SKM-1 treated with dmso at 0.1 percent for 144 hours (cell line): ENCODE measurements at regions not wholly inside any gene's neighbourhood (a gene's known extent, or its start where the extent isn't known, plus 50 kb on each side); places are given as distances from the start of the nearest gene placed in this dataset.
A peak's percentile ranks its signal among the peaks of the same experiment; 100 is the strongest.
"Not testable (repeated sequence)": the region's sequence is repeated elsewhere in the genome, so short reads cannot be mapped to it uniquely, and the experiment has no call there.

Experiments used
- DNase-seq: peaks from one replicate; lab custom pipeline; 2025; ENCODE audit not compliant: unreplicated experiment; lab: John Stamatoyannopoulos, UW

DNA sequence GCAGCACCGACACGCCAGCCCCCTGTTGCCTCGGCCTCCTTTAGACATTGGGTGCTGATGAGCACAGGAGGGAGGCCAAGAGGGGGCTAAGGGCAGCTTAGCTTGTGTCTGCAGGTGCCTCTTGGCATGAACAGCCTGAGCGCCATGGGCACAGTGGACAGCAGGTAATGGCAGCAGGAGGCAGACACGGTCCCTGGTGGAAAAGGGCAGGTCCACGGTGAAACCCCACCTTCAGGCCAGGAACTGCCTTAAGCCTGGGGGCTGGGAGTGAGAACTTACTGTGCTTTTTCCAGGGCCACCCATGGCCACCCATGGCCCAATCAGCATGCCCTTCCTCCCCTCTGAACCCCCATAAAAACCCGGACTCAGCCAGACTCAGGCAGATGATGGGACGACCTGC, 633.4 kb upstream of the TMEFF2 start:
- DNase-seq = no peak

DNA sequence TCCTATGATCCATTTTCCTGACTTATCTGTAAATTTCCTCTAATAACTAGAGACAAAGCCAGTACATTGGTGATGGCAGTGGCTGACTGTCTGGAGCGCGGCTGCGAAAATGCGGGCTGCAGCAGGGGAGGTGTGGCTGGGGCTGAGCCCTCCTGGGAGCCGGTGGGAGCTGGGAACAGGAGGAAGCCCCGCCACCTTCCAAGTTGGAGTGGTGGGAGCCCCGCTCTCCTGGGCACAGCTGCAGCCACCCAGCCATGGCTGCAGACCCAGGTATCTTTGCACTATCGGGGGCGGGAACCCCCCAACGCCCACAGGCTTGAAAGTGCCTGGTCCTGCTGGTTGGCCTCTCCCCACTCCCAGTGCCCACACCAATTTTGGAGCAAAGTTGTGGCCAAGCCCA, 633.0 kb upstream of the TMEFF2 start:
- no peak for DNase-seq

DNA sequence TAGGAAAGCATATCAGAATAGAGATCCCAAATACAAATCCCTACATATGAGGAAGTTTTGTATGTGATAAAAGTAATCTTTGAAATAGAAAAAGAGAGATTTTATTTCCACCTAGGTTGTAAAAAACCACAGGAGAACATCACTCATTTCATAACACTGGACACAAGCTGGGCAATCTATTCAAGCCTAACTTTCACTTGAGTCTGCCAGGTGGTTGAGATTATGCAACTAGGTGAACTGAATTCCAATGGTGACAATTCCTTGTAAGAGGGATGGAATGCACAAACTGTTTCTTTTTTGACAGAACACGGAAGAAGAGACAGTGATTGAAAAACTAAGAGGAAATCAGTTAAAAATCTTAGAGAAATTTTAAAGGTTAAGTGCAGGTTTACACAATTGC, 619.6 kb upstream of the TMEFF2 start:
- no peak for DNase-seq

DNA sequence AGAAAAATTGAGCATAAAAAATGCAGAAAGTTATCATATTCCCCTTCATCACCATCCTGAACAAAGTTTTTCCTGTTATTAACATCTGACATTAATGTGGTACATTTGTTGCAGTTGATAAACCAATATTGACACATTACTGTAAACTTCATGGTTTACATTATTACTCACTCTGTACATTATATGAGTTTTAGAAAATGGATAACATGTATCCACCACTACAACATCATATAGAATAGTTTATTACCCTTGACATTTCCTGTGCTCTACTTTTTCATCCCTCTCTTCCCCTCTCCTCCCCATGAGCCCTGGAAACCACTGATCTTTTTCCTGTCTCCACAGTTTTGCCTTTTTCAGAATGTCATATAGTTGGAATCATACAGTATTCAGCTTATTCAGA, 618.6 kb upstream of the TMEFF2 start:
- no peak for DNase-seq

DNA sequence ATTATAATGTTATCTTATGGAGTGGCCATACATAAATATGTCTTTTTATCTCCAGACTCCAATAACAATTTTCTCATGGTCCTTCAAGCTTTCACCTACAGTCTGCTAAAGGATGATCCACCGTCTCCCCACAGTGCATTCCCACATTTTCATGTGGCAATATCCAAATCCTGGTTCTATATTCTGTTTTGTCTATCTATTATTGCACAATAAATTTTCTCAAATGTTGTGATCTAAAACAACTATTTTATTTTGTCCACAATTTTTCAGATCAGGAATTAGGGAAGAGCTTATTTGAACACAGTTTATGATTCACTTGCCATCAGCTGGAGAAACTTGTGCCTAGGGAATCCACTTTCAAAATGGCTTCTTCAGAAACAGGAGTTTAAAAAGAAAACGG, 614.4 kb upstream of the TMEFF2 start:
- no peak for DNase-seq

DNA sequence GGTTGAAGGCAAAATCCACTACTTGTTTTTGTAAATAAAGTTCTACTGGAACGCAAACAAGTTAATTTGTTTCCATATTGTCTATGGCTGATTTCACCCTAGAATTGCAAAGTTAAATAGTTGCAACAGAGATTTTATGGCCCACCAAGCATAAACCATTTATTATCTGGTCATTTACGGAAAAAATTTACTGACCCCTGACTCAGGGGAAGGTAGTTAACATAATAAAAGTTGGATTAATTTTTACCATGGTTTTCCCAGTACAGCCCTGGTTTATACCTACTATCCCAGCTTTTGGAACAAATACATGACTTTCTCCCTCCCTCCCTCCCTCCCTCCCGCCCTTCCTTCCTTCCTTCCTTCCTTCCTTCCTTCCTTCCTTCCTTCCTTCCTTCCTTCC, 588.9 kb upstream of the TMEFF2 start:
- DNase-seq = no peak

DNA sequence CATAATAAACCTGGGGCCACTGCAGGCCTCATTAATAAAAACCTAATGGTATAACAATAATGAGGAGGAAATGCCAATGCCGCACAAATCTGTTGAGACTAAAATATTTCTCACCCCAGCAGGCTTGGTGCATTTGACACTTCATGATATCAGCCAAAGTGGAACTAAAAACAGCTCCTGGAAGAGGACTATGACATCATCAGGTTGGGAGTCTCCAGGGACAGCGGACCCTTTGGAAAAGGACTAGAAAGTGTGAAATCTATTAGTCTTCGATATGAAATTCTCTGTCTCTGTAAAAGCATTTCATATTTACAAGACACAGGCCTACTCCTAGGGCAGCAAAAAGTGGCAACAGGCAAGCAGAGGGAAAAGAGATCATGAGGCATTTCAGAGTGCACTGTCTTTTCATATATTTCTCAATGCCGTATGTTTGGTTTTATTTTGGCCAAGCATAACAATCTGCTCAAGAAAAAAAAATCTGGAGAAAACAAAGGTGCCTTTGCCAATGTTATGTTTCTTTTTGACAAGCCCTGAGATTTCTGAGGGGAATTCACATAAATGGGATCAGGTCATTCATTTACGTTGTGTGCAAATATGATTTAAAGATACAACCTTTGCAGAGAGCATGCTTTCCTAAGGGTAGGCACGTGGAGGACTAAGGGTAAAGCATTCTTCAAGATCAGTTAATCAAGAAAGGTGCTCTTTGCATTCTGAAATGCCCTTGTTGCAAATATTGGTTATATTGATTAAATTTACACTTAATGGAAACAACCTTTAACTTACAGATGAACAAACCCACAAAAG, 580.9 kb upstream of the TMEFF2 start:
- DNase-seq = no peak

DNA sequence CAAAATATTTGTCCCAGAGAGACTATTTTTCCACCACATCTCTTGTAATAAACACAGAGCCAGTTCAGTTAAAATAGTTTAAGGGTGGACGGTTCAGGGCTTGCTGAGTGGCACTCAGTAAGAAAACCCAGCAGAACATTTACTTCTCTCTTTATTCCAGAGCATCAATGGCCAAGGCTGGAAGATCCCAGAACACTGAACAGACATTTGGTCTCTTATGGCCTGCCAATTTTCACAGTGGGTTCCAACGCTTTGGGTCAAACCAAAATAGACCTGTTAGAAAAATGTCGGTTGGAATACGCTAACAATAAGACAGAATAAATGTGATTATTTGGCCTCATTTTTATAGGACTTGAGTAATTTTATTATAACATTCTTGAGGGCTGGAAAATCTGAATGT, 580.3 kb upstream of the TMEFF2 start:
- DNase-seq = no peak

DNA sequence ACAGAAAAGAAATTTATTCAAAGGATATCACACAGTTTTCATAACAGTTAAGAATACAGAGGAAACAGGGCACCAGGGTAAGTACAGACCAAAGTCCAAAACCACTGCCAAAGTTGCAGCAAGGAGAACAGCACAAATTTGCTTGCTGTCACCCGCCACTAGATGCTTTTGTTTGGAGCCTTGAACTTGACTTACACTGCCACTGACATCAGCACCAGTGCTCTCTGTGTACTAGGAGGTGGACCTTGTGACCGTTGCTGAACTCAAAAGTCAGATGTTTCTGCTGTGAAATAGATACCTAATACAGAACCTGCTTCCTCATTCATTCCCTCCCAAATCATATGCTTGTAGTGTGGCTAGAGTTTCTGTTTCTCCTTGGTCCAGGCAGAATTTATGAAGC, 578.3 kb upstream of the TMEFF2 start:
- DNase-seq = no peak

DNA sequence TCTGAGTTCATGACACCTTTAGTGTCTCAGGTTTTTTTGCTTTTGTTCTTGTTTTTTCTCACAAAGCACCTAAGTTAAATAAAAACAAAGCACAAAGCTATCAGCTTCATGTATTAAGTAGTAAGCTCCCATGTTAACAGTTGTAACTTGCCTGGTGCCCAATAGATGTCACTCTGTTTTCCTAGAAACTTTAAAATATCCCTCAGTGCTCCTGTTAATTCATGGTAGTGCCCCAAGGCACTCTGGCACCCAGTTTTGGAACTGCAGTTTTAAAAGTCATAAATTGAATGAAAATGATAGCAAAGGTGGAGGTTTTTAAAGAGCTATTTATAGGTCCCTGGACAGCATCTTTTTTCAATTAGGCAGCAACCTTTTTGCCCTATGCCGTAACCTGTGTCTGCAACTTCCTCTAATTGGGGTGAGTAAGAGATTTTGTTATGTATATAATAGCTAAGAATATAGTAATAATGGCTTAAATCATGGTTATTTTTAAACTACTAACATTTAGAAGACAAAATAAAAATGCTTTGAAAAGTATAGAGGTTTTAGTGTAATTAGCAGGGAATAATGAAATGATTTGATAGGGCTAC, 555.0 kb upstream of the TMEFF2 start:
- no peak for DNase-seq

DNA sequence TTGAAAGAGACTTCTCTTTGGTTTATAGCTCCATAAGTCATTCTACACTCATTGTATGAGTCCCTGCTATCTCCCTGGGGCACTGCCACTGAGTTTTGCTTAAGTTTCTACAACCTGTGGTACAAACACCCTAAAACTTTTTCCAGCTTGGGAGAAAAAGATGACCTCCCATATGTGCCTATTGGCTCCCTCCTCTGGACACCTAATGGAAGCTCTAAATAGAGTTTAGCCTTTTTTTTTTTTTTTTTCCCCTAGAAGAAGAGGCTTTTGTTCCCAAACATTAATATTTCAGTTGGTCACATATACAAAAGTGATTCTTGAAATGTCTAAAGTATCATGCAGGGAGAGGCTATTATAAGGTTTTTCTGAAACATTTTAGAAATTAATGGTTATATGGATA, 547.2 kb upstream of the TMEFF2 start:
- DNase-seq = no peak

DNA sequence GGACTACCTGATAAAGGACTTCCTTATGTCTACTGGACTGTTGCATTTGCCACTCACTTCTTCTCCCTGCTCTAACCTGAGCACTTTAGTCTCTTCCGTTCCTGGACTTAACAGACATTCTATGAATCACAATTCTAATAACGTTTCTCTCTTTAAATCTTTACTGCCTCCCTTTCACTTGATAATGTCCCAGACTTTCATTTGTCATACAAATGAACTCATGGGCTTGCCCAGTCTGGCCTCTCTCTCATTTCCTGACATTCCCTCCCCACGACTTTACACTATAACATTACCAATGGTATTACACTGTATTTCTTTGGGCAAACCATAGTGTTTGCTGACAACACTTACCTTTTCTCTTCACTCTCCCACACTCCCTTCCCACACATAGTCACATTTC, 540.7 kb upstream of the TMEFF2 start:
- no peak for DNase-seq

DNA sequence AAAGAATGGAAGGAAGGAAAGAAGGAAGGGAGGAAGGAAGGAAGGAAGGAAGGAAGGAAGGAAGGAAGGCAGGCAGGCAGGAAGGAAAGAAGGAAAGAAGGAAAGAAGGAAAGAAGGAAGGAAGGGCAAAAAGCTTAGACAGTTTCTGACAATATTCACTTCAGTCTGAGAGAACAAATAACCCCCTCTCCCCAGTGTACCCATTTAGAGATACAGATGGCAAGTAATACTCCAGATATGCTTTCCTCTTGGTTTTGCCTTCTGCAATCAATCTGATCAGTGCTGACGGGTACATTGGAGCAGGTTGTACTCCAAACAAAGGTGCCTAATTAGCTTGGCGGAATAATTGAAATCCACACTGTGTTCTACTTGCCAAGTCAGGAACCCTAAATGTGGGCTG, 534.6 kb upstream of the TMEFF2 start:
- DNase-seq = no peak

DNA sequence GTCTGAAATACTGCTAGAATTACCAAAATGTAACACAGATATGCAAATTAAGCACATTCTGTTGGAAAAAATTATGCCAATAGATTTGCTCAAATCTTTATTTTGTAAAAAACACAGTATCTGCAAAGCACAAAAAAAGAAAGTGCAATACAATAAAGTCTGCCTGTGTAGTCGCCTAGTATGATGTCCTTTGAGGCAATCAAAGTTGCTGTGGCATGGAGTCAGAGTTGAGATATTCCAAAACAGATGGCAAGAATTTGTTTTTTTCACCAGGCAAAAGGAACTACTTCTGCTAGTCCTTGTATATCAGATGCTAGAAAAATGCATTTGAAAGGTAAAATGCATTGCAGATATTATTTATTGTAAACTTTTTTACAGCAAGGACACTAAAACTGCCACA, 531.3 kb upstream of the TMEFF2 start:
- no peak for DNase-seq

DNA sequence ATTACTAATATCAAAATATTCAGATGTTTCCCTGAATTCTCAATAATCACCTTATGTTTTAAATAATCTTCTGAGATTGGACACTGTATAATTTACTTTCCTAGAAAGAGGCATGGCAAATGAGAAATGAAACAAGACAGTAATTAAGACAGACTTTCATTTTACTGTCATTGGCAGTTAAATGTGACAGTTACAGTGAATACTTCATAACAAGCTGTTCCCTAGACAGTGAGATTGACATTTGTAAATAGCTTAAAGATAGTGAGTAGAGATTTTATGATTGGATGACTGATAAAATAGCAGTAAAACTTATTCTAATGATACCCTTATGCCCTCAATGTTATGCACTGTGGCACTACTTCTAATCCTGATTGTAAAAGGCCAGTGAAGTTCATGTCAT, 524.9 kb upstream of the TMEFF2 start:
- DNase-seq = no peak

DNA sequence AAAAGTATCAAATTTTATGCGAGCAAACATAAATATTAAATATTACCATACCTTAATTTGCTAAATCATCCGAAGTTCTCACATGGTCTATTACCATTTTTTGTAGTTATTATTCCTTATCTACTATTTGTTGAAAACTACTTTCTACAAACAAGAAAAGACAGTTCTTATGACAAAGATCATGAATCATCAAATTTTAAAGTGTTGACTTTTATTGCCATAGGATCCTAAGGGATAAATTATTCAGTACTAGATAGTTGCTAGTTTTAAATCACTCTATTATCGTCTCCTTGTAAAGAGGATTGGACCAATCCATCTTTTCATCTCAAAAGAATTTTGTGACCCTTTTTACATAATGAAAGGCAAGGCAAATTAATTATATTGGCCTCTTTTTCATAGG, 523.6 kb upstream of the TMEFF2 start:
- DNase-seq = no peak

DNA sequence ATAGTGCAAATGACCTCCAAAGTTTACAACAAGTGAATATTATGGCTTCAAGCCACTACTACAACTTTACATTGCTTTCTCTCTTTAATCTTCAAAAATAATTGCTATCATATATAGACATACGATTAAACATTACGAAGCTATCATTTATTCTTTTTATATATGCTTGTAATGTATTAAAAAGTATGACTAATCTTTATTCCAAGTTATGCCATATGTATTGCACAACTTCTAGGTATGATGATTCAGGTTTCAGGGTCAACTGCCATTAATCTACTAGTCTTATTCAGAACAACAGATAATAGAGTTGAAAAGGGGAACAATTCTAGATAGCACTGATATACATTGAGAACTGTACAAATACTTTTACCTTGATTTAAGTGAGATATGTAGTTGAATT, 506.2 kb upstream of the TMEFF2 start:
- no peak for DNase-seq

DNA sequence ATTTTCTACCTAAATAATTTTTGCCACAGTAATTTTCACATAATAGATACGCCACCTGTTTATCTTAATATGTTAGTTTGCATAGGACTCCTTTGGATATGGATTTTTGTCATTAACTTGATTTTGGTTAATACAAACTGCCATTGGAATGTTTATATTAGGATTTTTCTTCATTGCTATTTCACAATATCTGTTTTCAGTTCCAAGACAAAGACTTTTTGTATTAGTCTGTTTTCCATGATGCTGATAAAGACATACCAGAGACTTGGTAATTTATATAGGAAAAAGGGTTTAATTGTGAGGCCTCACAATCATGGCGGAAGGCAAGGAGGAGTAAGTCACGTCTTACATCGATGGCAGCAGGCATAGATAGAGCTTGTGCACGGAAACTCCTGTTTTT, 503.1 kb upstream of the TMEFF2 start:
- no peak for DNase-seq

DNA sequence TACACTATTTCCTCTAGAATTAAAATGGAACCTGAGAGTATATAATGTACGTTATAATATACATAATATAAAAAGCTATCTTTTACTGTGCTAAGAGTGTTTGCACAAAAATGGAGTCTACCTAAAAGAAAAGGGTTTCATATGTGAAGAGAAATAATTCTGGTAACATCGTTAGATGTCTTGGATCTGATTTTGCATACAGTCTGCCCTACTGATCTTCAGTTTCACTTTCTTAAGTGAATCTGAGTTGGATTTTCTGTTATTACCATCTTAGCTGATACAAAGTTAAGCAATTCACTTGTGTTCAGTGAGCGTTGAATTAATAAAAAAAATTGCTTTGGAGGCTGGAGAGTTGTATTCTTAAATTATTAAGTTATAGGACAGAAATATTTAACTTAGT, 502.1 kb upstream of the TMEFF2 start:
- DNase-seq = no peak

DNA sequence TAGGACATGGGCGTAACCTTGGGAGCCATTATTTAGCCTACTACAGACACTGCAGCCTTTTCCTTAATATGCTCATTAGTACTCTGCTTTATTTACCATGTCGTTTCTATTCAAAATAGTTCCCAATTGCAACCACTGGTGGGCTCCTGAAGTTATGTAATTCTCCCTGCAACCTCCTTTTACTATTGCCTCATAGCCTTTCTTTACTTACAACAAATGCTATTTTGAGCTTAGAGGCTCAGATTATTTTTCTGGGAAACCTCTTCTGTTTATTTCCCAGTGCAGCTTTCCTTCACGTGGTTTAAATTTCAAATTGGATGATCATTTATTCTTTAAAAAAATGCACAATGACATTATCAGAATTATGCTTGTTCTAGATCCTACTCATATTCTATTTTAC, 492.3 kb upstream of the TMEFF2 start:
- peak; percentile 17 for DNase-seq

DNA sequence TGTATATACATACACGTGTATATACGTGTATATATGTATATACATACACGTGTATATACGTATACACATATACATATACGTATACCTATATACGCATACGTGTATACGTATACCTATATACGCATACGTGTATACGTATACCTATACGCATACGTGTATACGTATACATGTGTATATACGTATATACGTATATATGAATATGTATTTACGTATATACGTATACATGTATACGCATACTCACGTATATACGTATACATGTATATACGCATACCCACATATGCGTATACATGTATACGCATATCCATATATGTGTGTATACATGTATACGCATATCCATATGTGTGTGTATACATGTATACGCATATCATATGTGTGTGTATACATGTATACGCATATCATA, 487.8 kb upstream of the TMEFF2 start:
- not testable (repeated sequence) for DNase-seq

DNA sequence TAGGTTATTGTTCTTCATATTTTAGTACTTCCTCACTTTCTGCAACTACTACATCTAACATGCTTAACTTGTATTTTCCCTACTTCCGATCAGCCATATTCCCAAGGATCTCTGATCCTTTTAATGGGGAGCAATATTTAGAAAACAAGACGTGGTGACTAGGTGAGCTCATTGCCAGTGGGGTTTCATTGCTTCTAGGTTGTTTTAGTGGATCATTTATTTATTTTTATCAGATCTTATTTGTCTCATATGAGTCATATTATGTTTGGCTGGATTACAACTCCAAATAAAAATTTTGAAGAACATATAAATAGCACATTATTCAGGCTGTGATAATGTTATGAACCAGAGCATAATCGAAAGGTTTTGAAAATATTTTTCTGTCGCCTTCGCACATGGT, 480.9 kb upstream of the TMEFF2 start:
- no peak for DNase-seq

DNA sequence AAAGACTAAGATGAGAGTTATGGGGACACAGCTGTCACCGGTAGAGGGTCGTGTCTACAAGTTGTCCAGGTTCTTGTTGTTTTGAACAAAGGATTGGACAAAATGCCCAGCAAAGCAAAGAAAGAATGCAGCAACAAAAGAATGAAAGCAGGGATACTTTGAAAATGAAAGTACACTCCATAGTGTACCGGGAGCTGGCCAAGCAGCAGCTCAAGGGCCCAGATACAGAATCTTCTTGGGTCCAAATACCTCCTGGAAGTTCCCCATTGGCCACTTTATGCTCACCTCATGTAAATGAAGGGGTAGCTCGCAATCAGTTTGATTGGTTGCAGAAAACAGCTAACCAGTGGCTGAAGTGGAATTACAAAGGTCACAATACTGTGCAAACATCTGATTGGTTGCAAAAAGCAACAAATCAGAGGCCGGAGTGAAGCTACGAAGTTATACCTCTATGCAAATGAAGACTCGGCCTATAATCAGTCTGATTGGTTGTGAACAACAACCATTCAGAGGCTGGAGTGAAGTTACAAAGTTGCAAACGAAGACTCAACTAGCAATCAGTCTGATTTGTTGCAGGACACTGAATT, 474.9 kb upstream of the TMEFF2 start:
- DNase-seq = no peak
